Trophoblast cell (in vitro differentiated cells and primary cell): ENCODE measurements at regions not wholly inside any gene's neighbourhood (a gene's known extent, or its start where the extent isn't known, plus 50 kb on each side); places are given as distances from the start of the nearest gene placed in this dataset.

Experiments used
- DNase-seq, 2 donors: peaks; one replicate each; pipeline ENCODE4 v3.0.0-alpha.2; 2016
- H2AFZ ChIP-seq: 2 replicates; pipeline ENCODE4 v1.6.1; 2013; ENCODE audit warnings: low read length, moderate library complexity, mild to moderate bottlenecking; ENCODE audit not compliant: insufficient read depth, poor library complexity
- H2AK5ac ChIP-seq: 2 replicates; pipeline ENCODE4 v1.6.1; 2013; ENCODE audit warnings: mild to moderate bottlenecking, low read length
- H2BK120ac ChIP-seq: 2 replicates; pipeline ENCODE4 v1.6.1; 2013; ENCODE audit warnings: low read length, mild to moderate bottlenecking, moderate library complexity; ENCODE audit not compliant: insufficient read depth, poor library complexity
- H2BK12ac ChIP-seq: 2 replicates; pipeline ENCODE4 v1.6.1; 2013; ENCODE audit warnings: mild to moderate bottlenecking, low read length, moderate library complexity
- H2BK5ac ChIP-seq: 2 replicates; pipeline ENCODE4 v1.6.1; 2013; ENCODE audit warnings: low read length, low read depth, moderate library complexity, mild to moderate bottlenecking; ENCODE audit not compliant: poor library complexity
- H3K14ac ChIP-seq: 2 replicates; pipeline ENCODE4 v1.6.1; 2013; ENCODE audit warnings: mild to moderate bottlenecking, low read length
- H3K18ac ChIP-seq: 2 replicates; pipeline ENCODE4 v1.6.1; 2013; ENCODE audit warnings: mild to moderate bottlenecking, low read length
- H3K23ac ChIP-seq: 2 replicates; pipeline ENCODE4 v1.6.1; 2013; ENCODE audit warnings: low read length
- H3K27ac ChIP-seq: 2 replicates; pipeline ENCODE4 v1.5.1; 2013; ENCODE audit warnings: low read depth, mild to moderate bottlenecking, inconsistent platforms, low read length, moderate library complexity
- H3K27me3 ChIP-seq: 2 replicates; pipeline ENCODE4 v1.6.1; 2013; ENCODE audit warnings: inconsistent platforms, mild to moderate bottlenecking, low read length, moderate library complexity; ENCODE audit not compliant: insufficient read depth
- H3K36me3 ChIP-seq, 2 experiments: 1 replicate in 1 of 2; 2 replicates in 1 of 2; pipeline ENCODE4 v1.6.1; 2013; ENCODE audit warnings: low read length in 2 of 2, mild to moderate bottlenecking in 2 of 2, moderate library complexity in 1 of 2; ENCODE audit not compliant: insufficient read depth in 2 of 2, control insufficient read depth in 1 of 2
- H3K4ac ChIP-seq: 2 replicates; pipeline ENCODE4 v1.6.1; 2013; ENCODE audit warnings: low read depth, mild to moderate bottlenecking, low read length, moderate library complexity
- H3K4me1 ChIP-seq, 2 experiments: 1 replicate in 1 of 2; 2 replicates in 1 of 2; pipeline ENCODE4 v1.6.1; 2013; ENCODE audit warnings: low read length in 2 of 2, mild to moderate bottlenecking in 2 of 2, moderate library complexity in 1 of 2; ENCODE audit not compliant: insufficient read depth in 2 of 2, control insufficient read depth in 1 of 2
- H3K4me2 ChIP-seq: 2 replicates; pipeline ENCODE4 v1.6.1; 2013; ENCODE audit warnings: inconsistent platforms, mild to moderate bottlenecking, low read length, moderate library complexity
- H3K4me3 ChIP-seq: 2 replicates; pipeline ENCODE4 v1.5.1; 2013; ENCODE audit warnings: mild to moderate bottlenecking, low read depth, low read length, inconsistent platforms
- H3K79me1 ChIP-seq: one replicate; pipeline ENCODE4 v1.6.1; 2013; ENCODE audit warnings: low read length
- H3K79me2 ChIP-seq: 2 replicates; pipeline ENCODE4 v1.6.1; 2013; ENCODE audit warnings: low read length, mild to moderate bottlenecking; ENCODE audit not compliant: control insufficient read depth, insufficient read depth, poor library complexity
- H3K9ac ChIP-seq: 2 replicates; pipeline ENCODE4 v1.6.1; 2013; ENCODE audit warnings: mild to moderate bottlenecking, low read length
- H3K9me3 ChIP-seq: 2 replicates; pipeline ENCODE4 v1.6.1; 2013; ENCODE audit warnings: low read depth, mild to moderate bottlenecking, control low read depth, inconsistent platforms, low read length; ENCODE audit not compliant: insufficient read depth
- H4K12ac ChIP-seq: 2 replicates; pipeline ENCODE4 v1.6.1; 2013; ENCODE audit warnings: low read depth, mild to moderate bottlenecking, low read length, moderate library complexity
- H4K8ac ChIP-seq: 2 replicates; pipeline ENCODE4 v1.6.1; 2013; ENCODE audit warnings: low read depth, mild to moderate bottlenecking, low read length, moderate library complexity
- H4K91ac ChIP-seq: one replicate; pipeline ENCODE4 v1.6.1; 2013; ENCODE audit warnings: low read depth, mild to moderate bottlenecking, low read length, moderate library complexity
- WGBS: extraction: QIAGEN DNeasy Blood & Tissue Kit; methylation state at CpG from one replicate; pipeline ENCODE4 v1.1.7; 2013; ENCODE audit warnings: missing lambda C conversion rate; ENCODE audit not compliant: insufficient read length, insufficient coverage; ENCODE audit errors: extremely low coverage; 5-methylcytosine and 5-hydroxymethylcytosine counted together

DNA sequence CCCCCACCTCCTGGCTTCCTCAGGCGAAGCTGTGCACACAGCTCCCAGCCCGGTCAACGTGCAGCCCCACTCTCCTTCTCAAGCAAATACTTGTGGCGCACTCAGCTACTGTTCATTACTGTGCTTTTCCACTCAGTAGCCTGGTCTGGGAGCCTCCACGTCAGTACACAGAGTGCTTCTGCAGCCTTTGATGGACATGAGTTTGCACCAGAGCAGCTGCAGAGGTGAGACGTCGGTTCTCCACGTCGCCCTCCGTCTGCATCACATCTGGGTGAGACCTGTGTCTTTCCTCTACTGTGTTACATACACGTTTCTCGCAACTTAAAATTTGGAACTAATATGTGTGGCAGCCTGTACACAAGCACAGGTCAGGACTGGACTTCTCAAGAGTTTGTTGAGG lies 334.3 kb downstream of the C16orf95 start:
- Histone ChIP-seq H2AK5ac (no peak overlapping the region), H4K12ac (no peak overlapping the region), H2BK120ac (no peak overlapping the region), H3K18ac (no peak overlapping the region), H2BK12ac (no peak overlapping the region), H3K4me3 (no peak overlapping the region), H2BK5ac (no peak overlapping the region), H3K4me2 (no peak overlapping the region), H3K27me3 (no peaks in the 10 kb centered on the region), H4K91ac (no peak overlapping the region), H3K36me3 (no peaks in the 10 kb centered on the region), H2AFZ (no peak overlapping the region), H3K23ac (no peak overlapping the region), H3K79me1 (no peaks in the 10 kb centered on the region), H3K9ac (no peak overlapping the region), H3K14ac (no peak overlapping the region), H3K79me2 (no peaks in the 10 kb centered on the region), H3K4me1 (peaks cover 6 to 12% of the 10 kb centered on the region in 2 experiments), H3K27ac (no peak overlapping the region), H3K9me3 (no peaks in the 10 kb centered on the region), H3K4ac (no peak overlapping the region), H4K8ac (no peak overlapping the region)
- DNase-seq, result no peak
- WGBS, result no CpG with 5 or more reads among the region's 12 CpGs

DNA sequence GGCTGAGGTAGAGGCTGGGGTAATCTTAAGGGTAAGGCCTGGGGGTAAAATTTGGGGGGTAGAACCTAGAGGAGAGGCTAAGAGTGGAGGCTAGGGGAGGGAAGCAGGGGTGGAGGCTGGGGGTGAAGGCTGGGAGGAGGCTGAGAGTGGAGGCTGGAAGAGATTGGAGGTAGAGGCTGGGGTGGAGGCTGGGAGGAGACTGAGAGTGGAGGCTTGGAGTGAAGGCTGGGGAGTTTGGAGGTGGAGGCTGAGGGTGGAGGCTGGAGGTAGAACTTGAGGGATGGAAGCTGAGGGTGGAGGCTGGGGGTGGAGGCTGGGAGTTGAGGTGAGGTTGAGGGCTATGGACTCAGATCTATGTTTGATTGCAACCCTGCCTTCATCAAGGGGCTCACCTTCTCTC lies 333.6 kb downstream of the C16orf95 start:
- H3K4me1 ChIP-seq, result peaks cover 6 to 12% of the 10 kb centered on the region in 2 experiments
- H3K27me3 ChIP-seq, result no peaks in the 10 kb centered on the region
- H3K9ac ChIP-seq, result no peak overlapping the region
- H3K9me3 ChIP-seq, result no peaks in the 10 kb centered on the region
- no peak overlapping the region for H2BK12ac ChIP-seq
- H3K14ac ChIP-seq, result no peak overlapping the region
- H4K8ac ChIP-seq, result no peak overlapping the region
- no peak overlapping the region for H3K4me2 ChIP-seq
- no peak for DNase-seq
- H3K79me2 ChIP-seq, result no peaks in the 10 kb centered on the region
- no peak overlapping the region for H2BK5ac ChIP-seq
- no peak overlapping the region for H4K12ac ChIP-seq
- H3K23ac ChIP-seq, result no peak overlapping the region
- H3K4ac ChIP-seq, result no peak overlapping the region
- H3K18ac ChIP-seq, result no peak overlapping the region
- no peak overlapping the region for H2BK120ac ChIP-seq
- H3K79me1 ChIP-seq, result no peaks in the 10 kb centered on the region
- no peak overlapping the region for H3K27ac ChIP-seq
- H3K36me3 ChIP-seq, result no peaks in the 10 kb centered on the region
- H2AFZ ChIP-seq, result no peak overlapping the region
- H3K4me3 ChIP-seq, result no peak overlapping the region
- no peak overlapping the region for H2AK5ac ChIP-seq
- H4K91ac ChIP-seq, result no peak overlapping the region

DNA sequence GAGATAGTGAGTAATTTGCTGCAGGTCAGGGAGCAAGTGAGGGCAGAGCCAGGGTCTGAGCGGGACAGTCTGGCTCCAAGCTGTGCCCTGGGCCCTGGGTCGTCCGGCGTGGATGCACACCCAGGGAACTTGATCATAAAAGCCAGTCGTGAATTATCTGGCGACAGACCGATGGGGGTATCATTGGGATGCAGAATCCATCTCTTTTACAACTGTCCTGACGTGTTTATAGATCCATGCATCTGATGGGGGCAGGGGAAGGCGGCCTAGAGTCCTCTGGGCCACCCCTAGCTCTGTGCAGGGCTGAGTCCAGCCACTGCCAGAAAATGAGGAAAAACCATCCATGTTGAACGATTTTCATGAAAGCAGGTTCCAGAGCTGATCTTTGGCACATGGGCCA lies 332.8 kb downstream of the C16orf95 start:
- H3K14ac ChIP-seq, result no peak overlapping the region
- H3K4me2 ChIP-seq, result no peak overlapping the region
- H2BK5ac ChIP-seq, result no peak overlapping the region
- H2AFZ ChIP-seq, result no peak overlapping the region
- no peak overlapping the region for H3K23ac ChIP-seq
- no peaks in the 10 kb centered on the region for H3K27me3 ChIP-seq
- WGBS, result no CpG with 5 or more reads among the region's 10 CpGs
- H3K9ac ChIP-seq, result no peak overlapping the region
- H4K12ac ChIP-seq, result no peak overlapping the region
- H4K8ac ChIP-seq, result no peak overlapping the region
- H3K4ac ChIP-seq, result no peak overlapping the region
- H3K27ac ChIP-seq, result no peak overlapping the region
- H3K4me1 ChIP-seq, result peaks cover 6 to 12% of the 10 kb centered on the region in 2 experiments
- H3K4me3 ChIP-seq, result no peak overlapping the region
- no peak for DNase-seq
- no peak overlapping the region for H2BK120ac ChIP-seq
- H3K79me1 ChIP-seq, result no peaks in the 10 kb centered on the region
- H4K91ac ChIP-seq, result no peak overlapping the region
- H3K36me3 ChIP-seq, result no peaks in the 10 kb centered on the region
- no peaks in the 10 kb centered on the region for H3K9me3 ChIP-seq
- no peak overlapping the region for H3K18ac ChIP-seq
- no peak overlapping the region for H2AK5ac ChIP-seq
- no peak overlapping the region for H2BK12ac ChIP-seq
- H3K79me2 ChIP-seq, result no peaks in the 10 kb centered on the region

DNA sequence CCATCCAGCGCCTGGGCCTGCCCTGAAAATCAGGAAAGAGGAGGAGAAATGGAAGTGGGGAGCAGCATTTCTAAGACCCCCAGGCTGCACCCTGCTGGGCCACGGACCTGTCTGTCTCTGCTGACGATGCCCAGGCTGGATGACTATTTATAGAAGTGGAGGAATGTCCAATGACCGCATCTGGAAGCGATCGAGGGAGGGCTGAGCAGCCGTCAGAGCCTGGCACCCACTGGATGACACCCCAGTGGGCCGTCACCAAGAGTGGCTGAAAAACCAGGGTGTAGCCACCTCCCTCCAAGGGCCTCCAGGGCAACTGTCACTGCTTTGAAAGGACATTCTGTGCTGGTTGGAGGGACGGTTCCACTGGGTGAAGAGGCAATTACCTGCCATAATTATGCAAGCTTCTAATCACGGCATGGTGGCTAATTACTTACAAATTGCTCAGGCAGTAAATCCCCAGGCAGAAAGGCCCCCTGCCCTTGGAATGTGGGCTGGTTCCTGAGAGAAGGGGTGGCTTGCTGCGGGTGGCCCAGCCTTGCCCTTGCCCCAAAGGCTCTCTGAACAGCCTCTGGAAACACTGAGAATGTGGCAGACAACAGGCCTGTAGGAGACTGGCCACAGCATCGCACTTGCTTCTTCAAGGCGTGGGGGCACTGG lies 332.1 kb downstream of the C16orf95 start:
- Histone ChIP-seq H3K14ac (no peak overlapping the region), H2AFZ (no peak overlapping the region), H2BK5ac (no peak overlapping the region), H3K79me1 (no peaks in the 10 kb centered on the region), H3K27me3 (no peaks in the 10 kb centered on the region), H3K36me3 (no peaks in the 10 kb centered on the region), H4K12ac (no peak overlapping the region), H2BK120ac (no peak overlapping the region), H3K23ac (no peak overlapping the region), H3K4me1 (peaks cover 6 to 12% of the 10 kb centered on the region in 2 experiments), H3K4me2 (no peak overlapping the region), H3K9me3 (no peaks in the 10 kb centered on the region), H4K91ac (no peak overlapping the region), H3K79me2 (no peaks in the 10 kb centered on the region), H4K8ac (no peak overlapping the region), H3K4ac (no peak overlapping the region), H3K18ac (no peak overlapping the region), H3K4me3 (peak overlapping the region; percentile 2), H2BK12ac (no peak overlapping the region), H3K27ac (no peak overlapping the region), H3K9ac (no peak overlapping the region), H2AK5ac (no peak overlapping the region)
- WGBS, result no CpG with 5 or more reads among the region's 13 CpGs
- no peak for DNase-seq
